OCI-LY1 (cell line): ENCODE measurements at regions not wholly inside any gene's neighbourhood (a gene's known extent, or its start where the extent isn't known, plus 50 kb on each side); places are given as distances from the start of the nearest gene placed in this dataset.

Source experiments
- CTCF ChIP-seq: fragments of 200-600 bp; sonication (generic), shearing (Covaris generic); IDR thresholded peaks from 2 replicates; pipeline ENCODE4 v1.5.1; 2017; ENCODE audit warnings: mild to moderate bottlenecking, antibody characterized with exemption, low read length, moderate library complexity, mixed read lengths
- EZH2 ChIP-seq: fragments of 200-600 bp; sonication (generic), shearing (Covaris generic); IDR thresholded peaks from 2 replicates; pipeline ENCODE4 v1.8.0; 2017; ENCODE audit warnings: borderline replicate concordance, mixed run types, mild to moderate bottlenecking, antibody characterized with exemption, low read length, moderate library complexity, mixed read lengths

GRCh38 chr12:89033062-89033461, 319.2 kb downstream of the DUSP6 start:
- no peak for TF ChIP-seq CTCF
- TF ChIP-seq EZH2: no peak
